ENCODE measurements at regions not wholly inside any gene's neighbourhood (a gene's known extent, or its start where the extent isn't known, plus 50 kb on each side); places are given as distances from the start of the nearest gene placed in this dataset.
"Not testable (repeated sequence)": the region's sequence is repeated elsewhere in the genome, so short reads cannot be mapped to it uniquely, and the experiment has no call there.

GRCh38 chr6:103720393-103720792 lies 1139.3 kb downstream of the HACE1 start:
- no peak for DNase-seq

GRCh38 chr6:103719545-103719944 lies 1140.2 kb downstream of the HACE1 start:
- DNase-seq = no peak

- DNase-seq = no peak
Measured at GRCh38 chr6:103715269-103715668, 1144.5 kb downstream of the HACE1 start.

- not testable (repeated sequence) for DNase-seq
Measured at GRCh38 chr6:103709236-103709635, 1150.5 kb downstream of the HACE1 start.

GRCh38 chr6:103707596-103708325 lies 1152.0 kb downstream of the HACE1 start:
- DNase-seq = no peak

- DNase-seq = no peak
Measured at GRCh38 chr6:103699769-103700168, 1160.0 kb downstream of the HACE1 start.

GRCh38 chr6:103687430-103687829 lies 1172.3 kb downstream of the HACE1 start:
- DNase-seq = no peak

- no peak for DNase-seq
Measured at GRCh38 chr6:103680116-103680515, 1179.6 kb downstream of the HACE1 start.

GRCh38 chr6:103677290-103677689 lies 1182.4 kb downstream of the HACE1 start:
- DNase-seq = no peak

- no peak for DNase-seq
Measured at GRCh38 chr6:103675807-103676406, 1183.8 kb downstream of the HACE1 start.

GRCh38 chr6:103674790-103675189 lies 1184.9 kb downstream of the HACE1 start:
- DNase-seq = no peak

- no peak for DNase-seq
Measured at GRCh38 chr6:103672169-103672568, 1187.5 kb downstream of the HACE1 start.

- no peak for DNase-seq
Measured at GRCh38 chr6:103629613-103630012, 1230.1 kb downstream of the HACE1 start.

GRCh38 chr6:103617642-103618041 lies 1242.1 kb downstream of the HACE1 start:
- no peak for DNase-seq

GRCh38 chr6:103587722-103588121 lies 1272.0 kb downstream of the HACE1 start:
- no peak for DNase-seq

- DNase-seq = no peak
Measured at GRCh38 chr6:103578115-103578514, 1281.6 kb downstream of the HACE1 start.

GRCh38 chr6:103570431-103570830 lies 1289.3 kb downstream of the HACE1 start:
- DNase-seq = no peak

GRCh38 chr6:103554911-103555310 lies 1304.8 kb downstream of the HACE1 start:
- DNase-seq = no peak

- no peak for DNase-seq
Measured at GRCh38 chr6:103538381-103538780, 1321.3 kb downstream of the HACE1 start.

GRCh38 chr6:103534814-103535213 lies 1324.9 kb downstream of the HACE1 start:
- DNase-seq = no peak

- no peak for DNase-seq
Measured at GRCh38 chr6:103534095-103534494, 1325.6 kb downstream of the HACE1 start.

- DNase-seq = no peak
Measured at GRCh38 chr6:103522045-103522444, 1337.7 kb downstream of the HACE1 start.

- DNase-seq = no peak
Measured at GRCh38 chr6:103516336-103516735, 1343.4 kb downstream of the HACE1 start.

- no peak for DNase-seq
Measured at GRCh38 chr6:103507052-103507451, 1352.7 kb downstream of the HACE1 start.

GRCh38 chr6:103505155-103505518 lies 1354.6 kb downstream of the HACE1 start:
- no peak for DNase-seq

Data from NCI-H2107 (cell line).